Caki2 (cell line): ENCODE measurements at regions not wholly inside any gene's neighbourhood (a gene's known extent, or its start where the extent isn't known, plus 50 kb on each side); places are given as distances from the start of the nearest gene placed in this dataset.

ENCODE experiments used
- DNase-seq: peaks from one replicate; pipeline ENCODE4 v3.0.0-alpha.2; 2015; ENCODE audit warnings: low read depth
- in situ Hi-C: cut with HindIII; loops from 2 replicates; pipeline ENCODE4 v1.10.0; 2016; ENCODE audit warnings: low sequenced_read_pairs, low pct_unique_long_range_greater_than_20kb, mixed read lengths

GRCh38 chr5:154107010-154107409, 68.2 kb downstream of the MFAP3 start:
- in situ Hi-C loops = no loop called here

GRCh38 chr5:154107756-154108155, 69.0 kb downstream of the MFAP3 start:
- in situ Hi-C loops = no loop called here
- DNase-seq = no peak

More at GRCh38 chr5:154107010-154107409, 68.2 kb downstream of the MFAP3 start:
- DNase-seq = no peak

- in situ Hi-C loops = no loop called here
- DNase-seq = no peak
Measured at GRCh38 chr5:154109416-154110106, 70.8 kb downstream of the MFAP3 start.

- in situ Hi-C loops = no loop called here
- no peak for DNase-seq
Measured at GRCh38 chr5:154110107-154110453, 71.3 kb downstream of the MFAP3 start.

- DNase-seq = no peak
- in situ Hi-C loops = no loop called here
Measured at GRCh38 chr5:154110716-154111115, 71.9 kb downstream of the MFAP3 start.

GRCh38 chr5:154111214-154111613, 72.4 kb downstream of the MFAP3 start:
- no peak for DNase-seq
- in situ Hi-C loops = no loop called here

- no peak for DNase-seq
- in situ Hi-C loops = no loop called here
Measured at GRCh38 chr5:154112255-154112654, 73.5 kb downstream of the MFAP3 start.

GRCh38 chr5:154115291-154115690, 75.2 kb upstream of the GALNT10 start:
- DNase-seq = no peak
- in situ Hi-C loops = no loop called here

GRCh38 chr5:154117050-154117449, 73.5 kb upstream of the GALNT10 start:
- no peak for DNase-seq
- in situ Hi-C loops = no loop called here

- in situ Hi-C loops = no loop called here
- no peak for DNase-seq
Measured at GRCh38 chr5:154117930-154118329, 72.6 kb upstream of the GALNT10 start.

GRCh38 chr5:154118385-154118784, 72.1 kb upstream of the GALNT10 start:
- in situ Hi-C loops = no loop called here

GRCh38 chr5:154118893-154119336, 71.6 kb upstream of the GALNT10 start:
- DNase-seq = peak; percentile 78

More at GRCh38 chr5:154118385-154118784, 72.1 kb upstream of the GALNT10 start:
- DNase-seq = no peak

GRCh38 chr5:154129013-154129412, 61.5 kb upstream of the GALNT10 start:
- DNase-seq = no peak
- in situ Hi-C loops = no loop called here

More at GRCh38 chr5:154118893-154119336, 71.6 kb upstream of the GALNT10 start:
- in situ Hi-C loops = no loop called here

- in situ Hi-C loops = no loop called here
- DNase-seq = no peak
Measured at GRCh38 chr5:154129921-154130320, 60.6 kb upstream of the GALNT10 start.

- DNase-seq = no peak
- in situ Hi-C loops = no loop called here
Measured at GRCh38 chr5:154131817-154132216, 58.7 kb upstream of the GALNT10 start.

- no peak for DNase-seq
- in situ Hi-C loops = no loop called here
Measured at GRCh38 chr5:154132718-154133307, 57.7 kb upstream of the GALNT10 start.

- in situ Hi-C loops = no loop called here
- no peak for DNase-seq
Measured at GRCh38 chr5:154133591-154133990, 56.9 kb upstream of the GALNT10 start.

GRCh38 chr5:154134499-154134898, 56.0 kb upstream of the GALNT10 start:
- in situ Hi-C loops = no loop called here
- no peak for DNase-seq

- in situ Hi-C loops = no loop called here
- DNase-seq = no peak
Measured at GRCh38 chr5:154135125-154135817, 55.3 kb upstream of the GALNT10 start.
